Psoas muscle (tissue), 7 donors: ENCODE measurements at regions not wholly inside any gene's neighbourhood (a gene's known extent, or its start where the extent isn't known, plus 50 kb on each side); places are given as distances from the start of the nearest gene placed in this dataset.

Experiments used
- ATAC-seq, 4 donors: fragments of 200-7000 bp; cut with Tn5 transposase; one replicate each; pipeline ENCODE4 v1.9.1; 2020; ENCODE audit warnings: moderate library complexity in 3 of 4, mild to moderate bottlenecking in 2 of 4
- DNase-seq, 2 donors: peaks; one replicate each; pipeline ENCODE4 v3.0.0-alpha.2; 2020
- H3K27ac ChIP-seq: fragments of 200-600 bp; one replicate; pipeline ENCODE4 v1.8.0; 2022
- H3K27me3 ChIP-seq, 3 donors: fragments of 200-600 bp in 1 of 3; one replicate each; pipeline versions ENCODE4 v1.6.1 to v1.8.0; 2013 to 2022; ENCODE audit warnings: low read length in 2 of 3, mild to moderate bottlenecking in 2 of 3, moderate library complexity in 1 of 3; ENCODE audit not compliant: insufficient read depth in 3 of 3
- H3K36me3 ChIP-seq, 2 donors: fragments of 200-600 bp in 1 of 2; one replicate each; pipeline versions ENCODE4 v1.6.1 to v1.8.0; 2013 to 2022; ENCODE audit warnings: low read depth in 1 of 2, mild to moderate bottlenecking in 1 of 2, moderate library complexity in 1 of 2; ENCODE audit not compliant: insufficient read depth in 1 of 2
- H3K4me1 ChIP-seq: fragments of 200-600 bp; one replicate; pipeline ENCODE4 v1.8.0; 2022
- H3K4me3 ChIP-seq: fragments of 200-600 bp; one replicate; pipeline ENCODE4 v1.8.0; 2022; ENCODE audit warnings: mild to moderate bottlenecking
- H3K9me3 ChIP-seq: fragments of 200-600 bp; one replicate; pipeline ENCODE4 v1.8.0; 2022
- CTCF ChIP-seq: fragments of 200-600 bp; IDR thresholded peaks from one replicate; pipeline ENCODE4 v1.8.0; 2022; ENCODE audit warnings: antibody characterized with exemption
- WGBS, 3 donors: extraction: QIAGEN DNeasy Blood & Tissue Kit; methylation state at CpG; one replicate each; pipeline versions ENCODE4 v1.1.6 to v1.1.7; 2013; 5-methylcytosine and 5-hydroxymethylcytosine counted together
- intact Hi-C, 2 donors: fragments of 100-400 bp; cut with DNase I; formaldehyde crosslinking; loops; one replicate each; pipeline versions ENCODE4 v1.11.0 to v1.14.2; 2022
- donor health status: healthy with polysubstance abuse.
- donor health status: DM: no; HTN: no; CAD: no; lungs with moderate emphysema.
- donor health status: Bipolar disorder and iron deficiency.
- donor health status: healthy.
- donor health status: DM: yes; HTN: yes; CAD: no.
- donor health status: DM: no; HTN: no; CAD: no.
- donor health status: DM: yes; HTN: yes; CAD: no.

- 63 to 68% (median 64%) methylated on average over 2 of the region's 2 CpGs for WGBS, 3 donors
- Histone ChIP-seq H3K27me3 (no peaks in the 10 kb centered on the region), H3K9me3 (no peaks in the 10 kb centered on the region), H3K36me3 (no peaks in the 10 kb centered on the region), H3K4me1 (no peaks in the 10 kb centered on the region), H3K4me3 (no peak overlapping the region), H3K27ac (no peak overlapping the region)
- no peak for DNase-seq
- no peak for ATAC-seq
- TF ChIP-seq CTCF: no peak
- intact Hi-C loops: no loop called here
Measured at GRCh38 chr1:72745413-72745812, 463.1 kb upstream of the NEGR1 start.

GRCh38 chr1:72734415-72734814 lies 452.1 kb upstream of the NEGR1 start:
- ATAC-seq: no peak
- Histone ChIP-seq H3K4me1 (no peaks in the 10 kb centered on the region), H3K4me3 (no peak overlapping the region), H3K36me3 (no peaks in the 10 kb centered on the region), H3K27me3 (no peaks in the 10 kb centered on the region), H3K27ac (no peak overlapping the region), H3K9me3 (no peaks in the 10 kb centered on the region)
- TF ChIP-seq CTCF: no peak
- WGBS, 3 donors: 88 to 95% (median 90%) methylated on average over 1 of the region's 1 CpG
- DNase-seq: no peak
- intact Hi-C loops: no loop called here

- DNase-seq (peak in 1 of 2 donors; percentile 26), ATAC-seq (no peak)
- TF ChIP-seq CTCF: no peak
- Histone ChIP-seq H3K4me1 (no peaks in the 10 kb centered on the region), H3K27me3 (no peaks in the 10 kb centered on the region), H3K36me3 (no peaks in the 10 kb centered on the region), H3K4me3 (no peak overlapping the region), H3K9me3 (no peaks in the 10 kb centered on the region), H3K27ac (no peak overlapping the region)
- intact Hi-C loops: no loop called here
- 72 to 81% (median 77%) methylated on average over 16 to 17 of the region's 17 CpGs for WGBS, 3 donors
Measured at GRCh38 chr1:72724951-72725861, 442.9 kb upstream of the NEGR1 start.

GRCh38 chr1:72705921-72706320 lies 423.6 kb upstream of the NEGR1 start:
- ATAC-seq: no peak
- TF ChIP-seq CTCF: no peak
- H3K36me3 ChIP-seq: no peaks in the 10 kb centered on the region
- H3K27me3 ChIP-seq: no peaks in the 10 kb centered on the region
- H3K9me3 ChIP-seq: no peaks in the 10 kb centered on the region
- intact Hi-C loops: no loop called here
- WGBS, 3 donors: 88 to 92% (median 90%) methylated on average over 5 of the region's 5 CpGs
- H3K27ac ChIP-seq: no peak overlapping the region
- no peak for DNase-seq
- H3K4me3 ChIP-seq: no peak overlapping the region
- no peaks in the 10 kb centered on the region for H3K4me1 ChIP-seq
